Transverse colon (tissue), 4 donors: ENCODE measurements at regions not wholly inside any gene's neighbourhood (a gene's known extent, or its start where the extent isn't known, plus 50 kb on each side); places are given as distances from the start of the nearest gene placed in this dataset.

Experiments
- CTCF ChIP-seq, 5 experiments: fragments of 200-600 bp in 3 of 5; fragments of 450-650 bp in 2 of 5; sonication (generic) in 3 of 5; IDR thresholded peaks; 1 replicate in 2 of 5; 2 replicates in 3 of 5; pipeline ENCODE4 v1.5.1; 2016 to 2017; ENCODE audit warnings: antibody characterized with exemption in 5 of 5, inconsistent platforms in 3 of 5, mild to moderate bottlenecking in 2 of 5, moderate library complexity in 1 of 5
- EP300 ChIP-seq: sonication (generic); formaldehyde crosslinking; IDR thresholded peaks from one replicate; pipeline ENCODE4 v1.6.1; 2017; ENCODE audit warnings: antibody characterized with exemption, low read depth
- POLR2A ChIP-seq: fragments of 450-650 bp; IDR thresholded peaks from one replicate; pipeline ENCODE4 v1.6.1; 2016; ENCODE audit warnings: antibody characterized with exemption, mild to moderate bottlenecking, moderate library complexity
- POLR2AphosphoS5 ChIP-seq, 3 donors: sonication (generic); formaldehyde crosslinking; IDR thresholded peaks; one replicate each; pipeline ENCODE4 v1.6.1; 2016; ENCODE audit warnings: antibody characterized with exemption in 3 of 3

- TF ChIP-seq CTCF (IDR thresholded peaks at IDR 0.05), result no peak
- TF ChIP-seq EP300, result no peak
- no peak for TF ChIP-seq POLR2AphosphoS5 (IDR thresholded peaks at IDR 0.05)
- no peak for TF ChIP-seq POLR2A
These were observed 54.2 kb upstream of the TCF4 start for GRCh38 chr18:55642191-55642590.
